T-helper 2 cell treated with Interferon-gamma antibody and Interleukin-4, amounts not matched to agents 5 μg/mL and 100 μg/mL, for 36 hours (primary cell): ENCODE measurements at regions not wholly inside any gene's neighbourhood (a gene's known extent, or its start where the extent isn't known, plus 50 kb on each side); places are given as distances from the start of the nearest gene placed in this dataset.

Source experiments
- DNase-seq: peaks from one replicate; pipeline ENCODE4 v3.0.0; 2021; ENCODE audit warnings: low spot score
- H3K27ac Mint-ChIP-seq: one replicate; pipeline ENCODE4 v1.8.0; 2021; ENCODE audit warnings: mild to moderate bottlenecking, mixed read lengths
- H3K27me3 Mint-ChIP-seq: one replicate; pipeline ENCODE4 v1.8.0; 2021; ENCODE audit warnings: low read depth, mixed read lengths
- H3K36me3 Mint-ChIP-seq: one replicate; pipeline ENCODE4 v1.8.0; 2021; ENCODE audit warnings: low read depth, mixed read lengths
- H3K4me1 Mint-ChIP-seq: one replicate; pipeline ENCODE4 v1.8.0; 2021; ENCODE audit warnings: low read depth, mixed read lengths
- H3K4me3 Mint-ChIP-seq: one replicate; pipeline ENCODE4 v1.8.0; 2022; ENCODE audit warnings: mild to moderate bottlenecking, moderate library complexity, mixed read lengths
- H3K9me3 Mint-ChIP-seq: one replicate; pipeline ENCODE4 v1.8.0; 2021; ENCODE audit warnings: mixed read lengths

- peaks cover 6% of the 10 kb centered on the region for H3K27me3 Mint-ChIP-seq
- no peaks in the 10 kb centered on the region for H3K9me3 Mint-ChIP-seq
- no peak overlapping the region for H3K27ac Mint-ChIP-seq
- no peaks in the 10 kb centered on the region for H3K36me3 Mint-ChIP-seq
- H3K4me1 Mint-ChIP-seq: no peaks in the 10 kb centered on the region
- H3K4me3 Mint-ChIP-seq: no peak overlapping the region
- no peak for DNase-seq
Measured at GRCh38 chr2:120526997-120527945, 181.3 kb downstream of the INHBB start.

- no peak overlapping the region for H3K4me3 Mint-ChIP-seq
Measured at GRCh38 chr2:120528051-120528692, 182.2 kb downstream of the INHBB start.

DNA sequence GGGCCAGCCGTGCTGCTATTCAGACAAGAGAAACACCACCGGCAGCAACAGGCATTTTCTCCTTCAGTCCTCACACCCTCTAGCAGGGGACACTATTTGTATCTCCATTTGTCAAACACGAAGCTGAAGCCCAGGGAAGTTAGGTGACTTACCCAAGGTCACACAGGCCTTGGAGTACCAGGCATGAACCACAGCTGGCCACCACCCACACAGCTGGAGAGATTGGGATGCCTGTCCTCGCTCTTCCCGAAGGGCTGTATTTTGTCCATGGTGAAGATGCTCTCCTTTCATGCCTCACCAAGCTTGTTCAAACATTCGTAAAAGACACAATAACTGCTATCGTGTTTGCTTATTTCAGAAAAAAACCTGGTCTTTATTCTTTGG, 182.7 kb downstream of the INHBB start:
- peaks cover 5% of the 10 kb centered on the region for H3K27me3 Mint-ChIP-seq
- no peaks in the 10 kb centered on the region for H3K36me3 Mint-ChIP-seq
- H3K27ac Mint-ChIP-seq: no peak overlapping the region
- DNase-seq: no peak
- no peaks in the 10 kb centered on the region for H3K9me3 Mint-ChIP-seq
- no peak overlapping the region for H3K4me3 Mint-ChIP-seq
- no peaks in the 10 kb centered on the region for H3K4me1 Mint-ChIP-seq

More at GRCh38 chr2:120528051-120528692, 182.2 kb downstream of the INHBB start:
- Mint-ChIP-seq H3K27me3 (peaks cover 6% of the 10 kb centered on the region), H3K4me1 (no peaks in the 10 kb centered on the region), H3K36me3 (no peaks in the 10 kb centered on the region), H3K9me3 (no peaks in the 10 kb centered on the region), H3K27ac (no peak overlapping the region)
- DNase-seq: no peak

DNA sequence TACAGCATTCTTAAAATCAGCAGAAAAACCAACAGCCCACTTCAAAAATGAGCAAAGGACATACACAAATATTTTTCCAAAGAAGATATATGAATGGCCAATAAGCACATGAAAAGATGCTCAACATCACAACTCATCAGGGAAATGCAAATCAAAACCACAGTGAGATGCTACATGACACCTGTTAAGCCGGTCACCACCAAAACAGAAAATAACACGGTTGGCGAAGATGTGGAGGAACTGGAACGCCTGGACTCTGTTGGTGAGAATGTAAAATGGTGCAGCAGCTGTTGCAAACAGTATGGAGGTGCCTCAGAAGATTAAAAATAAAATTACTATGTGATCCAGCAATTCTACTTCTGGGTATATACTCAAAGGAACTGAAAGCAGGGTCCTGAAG, 184.8 kb downstream of the INHBB start:
- H3K9me3 Mint-ChIP-seq: no peaks in the 10 kb centered on the region
- no peaks in the 10 kb centered on the region for H3K4me1 Mint-ChIP-seq
- H3K27ac Mint-ChIP-seq: no peak overlapping the region
- H3K4me3 Mint-ChIP-seq: no peak overlapping the region
- H3K36me3 Mint-ChIP-seq: no peaks in the 10 kb centered on the region
- no peak for DNase-seq
- peaks cover 3% of the 10 kb centered on the region for H3K27me3 Mint-ChIP-seq

- Mint-ChIP-seq H3K36me3 (no peaks in the 10 kb centered on the region), H3K4me1 (no peaks in the 10 kb centered on the region), H3K27me3 (peaks cover 3% of the 10 kb centered on the region), H3K9me3 (no peaks in the 10 kb centered on the region), H3K27ac (no peak overlapping the region), H3K4me3 (no peak overlapping the region)
- no peak for DNase-seq
Measured at GRCh38 chr2:120531365-120531764, 185.4 kb downstream of the INHBB start.

GRCh38 chr2:120531863-120532600, 186.1 kb downstream of the INHBB start:
- Mint-ChIP-seq H3K9me3 (no peaks in the 10 kb centered on the region), H3K4me1 (no peaks in the 10 kb centered on the region), H3K4me3 (no peak overlapping the region), H3K27me3 (peaks cover 3% of the 10 kb centered on the region), H3K36me3 (no peaks in the 10 kb centered on the region), H3K27ac (no peak overlapping the region)
- no peak for DNase-seq

DNA sequence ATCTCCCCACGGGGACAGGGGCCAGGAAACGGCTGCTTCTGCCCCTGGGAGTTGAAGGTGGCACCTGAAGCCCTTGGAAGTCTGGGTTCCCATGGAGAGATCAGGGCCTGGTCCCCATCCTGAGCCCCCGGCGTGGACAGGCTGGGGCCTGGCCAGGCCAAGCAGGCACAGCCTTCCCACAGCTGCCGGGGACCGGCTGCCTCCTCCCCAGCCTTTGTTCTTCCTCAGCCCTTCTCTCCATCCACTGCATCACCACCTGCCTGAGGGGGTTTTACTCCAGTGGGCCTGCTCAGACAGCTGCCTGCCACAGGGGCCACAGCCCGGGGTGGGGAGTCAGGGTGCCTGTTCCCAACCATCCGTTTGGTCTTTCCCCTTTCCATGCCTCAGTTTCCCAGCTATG, 187.7 kb downstream of the INHBB start:
- no peaks in the 10 kb centered on the region for H3K9me3 Mint-ChIP-seq
- no peaks in the 10 kb centered on the region for H3K4me1 Mint-ChIP-seq
- DNase-seq: no peak
- H3K27ac Mint-ChIP-seq: no peak overlapping the region
- H3K36me3 Mint-ChIP-seq: no peaks in the 10 kb centered on the region
- no peak overlapping the region for H3K4me3 Mint-ChIP-seq
- H3K27me3 Mint-ChIP-seq: no peaks in the 10 kb centered on the region

GRCh38 chr2:120534457-120534856, 188.5 kb downstream of the INHBB start:
- Mint-ChIP-seq H3K4me1 (no peaks in the 10 kb centered on the region), H3K27me3 (no peaks in the 10 kb centered on the region), H3K27ac (no peak overlapping the region), H3K4me3 (no peak overlapping the region), H3K36me3 (no peaks in the 10 kb centered on the region), H3K9me3 (no peaks in the 10 kb centered on the region)
- DNase-seq: no peak

GRCh38 chr2:120535081-120535480, 189.1 kb downstream of the INHBB start:
- Mint-ChIP-seq H3K4me1 (no peaks in the 10 kb centered on the region), H3K27ac (no peak overlapping the region), H3K36me3 (no peaks in the 10 kb centered on the region), H3K27me3 (no peaks in the 10 kb centered on the region), H3K4me3 (no peak overlapping the region), H3K9me3 (no peaks in the 10 kb centered on the region)
- DNase-seq: no peak

GRCh38 chr2:120536141-120536540, 190.2 kb downstream of the INHBB start:
- Mint-ChIP-seq H3K36me3 (no peaks in the 10 kb centered on the region), H3K27ac (no peak overlapping the region), H3K4me3 (no peak overlapping the region), H3K9me3 (no peaks in the 10 kb centered on the region), H3K4me1 (no peaks in the 10 kb centered on the region), H3K27me3 (no peaks in the 10 kb centered on the region)
- no peak for DNase-seq

- no peaks in the 10 kb centered on the region for H3K4me1 Mint-ChIP-seq
Measured at GRCh38 chr2:120538691-120539423, 192.9 kb downstream of the INHBB start.

GRCh38 chr2:120539424-120539936, 193.5 kb downstream of the INHBB start:
- Mint-ChIP-seq H3K9me3 (no peaks in the 10 kb centered on the region), H3K27ac (no peak overlapping the region), H3K27me3 (no peaks in the 10 kb centered on the region), H3K4me3 (no peak overlapping the region), H3K4me1 (no peaks in the 10 kb centered on the region), H3K36me3 (no peaks in the 10 kb centered on the region)
- no peak for DNase-seq

More at GRCh38 chr2:120538691-120539423, 192.9 kb downstream of the INHBB start:
- Mint-ChIP-seq H3K4me3 (no peak overlapping the region), H3K27me3 (no peaks in the 10 kb centered on the region), H3K36me3 (no peaks in the 10 kb centered on the region), H3K9me3 (no peaks in the 10 kb centered on the region), H3K27ac (no peak overlapping the region)
- no peak for DNase-seq

DNA sequence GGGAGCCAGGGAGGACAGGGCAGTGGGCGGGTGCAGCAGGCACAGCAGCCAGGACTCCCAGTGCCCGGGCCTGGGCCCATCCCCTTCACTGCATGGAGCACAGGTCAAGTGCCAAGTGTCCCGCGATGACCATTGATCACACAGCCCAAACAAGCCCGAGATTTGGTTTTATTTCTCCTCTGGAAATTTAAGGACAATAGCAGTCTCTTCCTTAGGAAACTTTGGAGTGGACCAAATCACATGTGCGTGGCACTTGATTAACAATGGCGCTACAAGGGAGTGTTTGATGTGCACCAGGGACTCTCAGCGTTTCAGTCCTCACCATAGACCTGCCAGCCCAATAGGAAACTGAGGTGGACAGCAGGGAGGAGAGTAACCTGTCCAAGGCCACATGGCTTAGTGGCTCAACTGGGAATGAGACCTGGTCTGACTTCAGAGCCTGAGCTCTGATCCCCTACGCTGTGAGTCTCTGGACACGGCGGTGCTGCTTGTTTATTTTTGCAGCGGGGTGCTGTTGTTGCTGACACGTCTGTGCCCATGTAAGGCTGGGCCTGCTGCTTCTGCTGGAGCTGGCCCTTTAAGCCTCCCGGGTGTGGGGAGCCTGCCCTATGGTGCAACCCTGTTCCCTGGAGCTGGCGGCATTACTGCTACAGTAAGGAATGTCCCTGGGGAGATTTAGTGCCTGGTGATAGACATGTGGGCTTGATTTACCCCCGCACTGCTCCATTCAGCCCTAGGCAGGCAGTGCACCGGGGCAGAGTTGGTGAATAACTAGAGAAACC, 194.2 kb downstream of the INHBB start:
- no peaks in the 10 kb centered on the region for H3K4me1 Mint-ChIP-seq
- H3K9me3 Mint-ChIP-seq: no peaks in the 10 kb centered on the region
- no peak overlapping the region for H3K4me3 Mint-ChIP-seq
- H3K36me3 Mint-ChIP-seq: no peaks in the 10 kb centered on the region
- DNase-seq: no peak
- H3K27ac Mint-ChIP-seq: no peak overlapping the region
- H3K27me3 Mint-ChIP-seq: no peaks in the 10 kb centered on the region
